HG03469 (cell line): ENCODE measurements at regions not wholly inside any gene's neighbourhood (a gene's known extent, or its start where the extent isn't known, plus 50 kb on each side); places are given as distances from the start of the nearest gene placed in this dataset.
"Not testable (repeated sequence)": the region's sequence is repeated elsewhere in the genome, so short reads cannot be mapped to it uniquely, and the experiment has no call there.

ENCODE experiments used
- ATAC-seq: cut with Tn5 transposase; IDR thresholded peaks from one replicate; pipeline ENCODE4 v1.9.1; 2021; ENCODE audit warnings: mild to moderate bottlenecking, moderate library complexity, moderate number of reproducible peaks; ENCODE audit not compliant: unreplicated experiment

DNA sequence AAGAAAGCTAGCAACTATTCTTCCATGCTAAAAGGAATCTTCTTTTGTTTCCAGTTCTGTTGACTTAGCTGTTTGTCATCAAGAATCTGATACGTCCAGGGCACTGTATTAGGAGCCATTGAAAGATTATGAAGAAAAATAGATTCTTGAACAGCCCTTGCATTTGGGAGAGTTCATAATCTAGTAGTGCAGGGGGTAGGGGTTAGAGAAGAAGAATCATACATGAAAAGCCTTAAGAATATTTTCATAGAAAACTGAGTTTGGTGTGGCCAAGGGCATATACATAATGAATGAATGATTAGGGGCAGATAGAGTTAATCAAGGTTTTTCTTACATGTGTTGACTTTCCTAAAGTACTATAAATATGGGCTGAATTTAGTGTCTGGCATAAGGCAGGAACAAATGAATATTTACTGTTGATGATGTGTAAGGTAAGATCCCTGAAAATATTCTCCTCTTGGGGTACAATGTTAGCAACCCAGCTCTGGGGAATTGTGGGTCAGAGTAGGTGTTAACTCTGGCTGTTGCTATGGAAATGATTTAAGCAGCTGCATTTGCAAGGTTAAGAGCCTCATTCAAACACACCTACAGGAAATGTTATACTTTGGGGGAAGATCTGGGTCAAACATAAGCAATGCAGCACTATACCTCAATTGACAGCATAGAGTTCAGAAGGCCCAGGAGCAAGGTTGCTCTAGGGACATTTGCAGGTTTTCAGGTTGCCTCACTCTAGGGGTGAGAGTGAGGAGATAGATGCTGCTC, 667.3 kb upstream of the CITED2 start:
- no peak for ATAC-seq

DNA sequence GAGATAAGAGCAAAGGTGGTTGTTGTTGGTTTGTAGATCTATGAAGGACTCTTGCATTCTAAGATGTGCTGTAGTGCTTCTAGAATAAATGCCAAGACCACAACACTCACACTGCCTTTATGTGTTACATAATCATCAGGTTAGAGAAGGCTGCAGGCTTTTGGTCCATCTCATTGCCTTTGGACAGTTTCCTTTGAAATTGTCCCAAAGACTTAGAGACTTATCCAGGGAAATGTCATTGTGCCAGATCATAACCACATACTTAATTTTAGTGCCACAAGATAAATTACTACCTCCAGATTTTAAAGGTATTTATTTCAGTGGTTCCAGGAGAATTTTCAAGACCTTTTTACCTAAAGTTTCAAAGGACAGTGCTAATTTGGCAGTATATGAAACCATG, 666.6 kb upstream of the CITED2 start:
- no peak for ATAC-seq

DNA sequence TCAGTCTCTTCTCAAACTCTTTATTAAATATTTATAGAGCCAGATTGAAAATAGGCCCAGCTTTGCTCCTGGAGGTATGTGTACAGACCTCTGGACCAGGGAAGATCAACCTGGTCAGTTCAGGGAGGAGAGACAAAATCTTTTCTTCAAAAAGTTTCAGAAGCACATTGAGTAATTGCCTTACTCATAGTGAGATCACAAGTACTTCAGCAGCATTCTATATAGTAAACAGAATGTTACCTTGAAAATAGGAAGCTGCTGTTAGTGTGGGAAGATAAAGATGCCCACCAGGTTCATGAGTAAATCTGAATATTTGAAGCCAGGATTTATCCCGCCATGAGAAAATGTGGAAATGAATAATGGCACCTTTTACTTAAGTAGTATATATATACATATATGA, 665.9 kb upstream of the CITED2 start:
- no peak for ATAC-seq

DNA sequence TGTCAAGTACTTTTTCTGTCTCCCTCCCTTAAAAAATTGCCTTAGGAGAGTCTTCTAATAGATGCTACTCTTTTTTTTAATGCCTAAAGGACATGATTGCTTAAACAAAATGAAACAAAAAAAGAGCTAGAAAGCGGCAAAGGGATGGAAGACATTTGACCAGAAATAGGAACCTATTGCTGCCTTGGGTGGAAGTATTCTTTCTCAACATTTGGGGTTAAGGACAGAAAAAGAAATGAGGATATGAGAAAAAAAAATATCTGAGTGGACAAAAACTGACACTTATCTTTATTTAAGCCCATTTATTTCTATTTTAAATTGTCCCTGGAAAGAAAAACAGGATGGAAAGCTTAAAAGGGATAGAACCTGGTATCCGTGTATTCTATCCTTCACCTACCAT, 664.9 kb upstream of the CITED2 start:
- no peak for ATAC-seq

DNA sequence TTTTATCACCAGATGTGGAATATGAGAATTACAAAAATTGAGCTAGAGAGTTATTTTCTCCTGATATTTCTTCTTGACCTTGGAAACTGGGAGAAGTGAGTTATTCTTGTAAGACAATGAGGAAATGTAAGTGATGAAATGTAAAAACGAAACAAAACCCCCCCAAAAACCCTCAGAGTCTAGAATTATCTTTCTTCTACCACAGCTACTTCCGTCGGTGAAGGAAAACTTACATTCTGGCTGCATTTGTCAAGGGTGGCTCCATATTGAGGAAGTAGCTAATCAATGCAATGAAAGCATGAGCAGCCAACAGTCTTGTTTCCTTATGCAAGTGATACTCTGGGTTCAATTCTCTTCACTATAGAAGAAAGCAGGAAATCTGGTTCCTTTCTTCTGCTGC, 661.7 kb upstream of the CITED2 start:
- no peak for ATAC-seq

DNA sequence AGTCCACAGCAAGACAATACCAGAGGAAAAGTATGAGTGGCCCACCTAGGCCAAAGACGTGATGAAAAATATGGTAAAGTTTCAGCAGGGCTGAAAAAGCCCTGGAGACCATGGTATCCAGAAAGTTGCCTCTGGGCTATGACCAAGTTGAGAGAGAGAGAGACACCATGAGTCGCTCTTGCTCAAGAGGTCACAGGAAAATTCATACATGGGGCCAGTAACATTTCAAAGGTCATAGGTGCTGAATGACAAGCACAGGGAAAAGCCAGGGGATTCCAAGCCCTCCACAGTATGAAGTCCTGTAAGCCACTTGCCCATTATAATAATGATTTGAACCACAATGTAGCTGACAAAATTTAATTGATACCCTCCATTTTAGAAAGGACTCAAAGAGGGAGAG, 657.7 kb upstream of the CITED2 start:
- ATAC-seq, result no peak

DNA sequence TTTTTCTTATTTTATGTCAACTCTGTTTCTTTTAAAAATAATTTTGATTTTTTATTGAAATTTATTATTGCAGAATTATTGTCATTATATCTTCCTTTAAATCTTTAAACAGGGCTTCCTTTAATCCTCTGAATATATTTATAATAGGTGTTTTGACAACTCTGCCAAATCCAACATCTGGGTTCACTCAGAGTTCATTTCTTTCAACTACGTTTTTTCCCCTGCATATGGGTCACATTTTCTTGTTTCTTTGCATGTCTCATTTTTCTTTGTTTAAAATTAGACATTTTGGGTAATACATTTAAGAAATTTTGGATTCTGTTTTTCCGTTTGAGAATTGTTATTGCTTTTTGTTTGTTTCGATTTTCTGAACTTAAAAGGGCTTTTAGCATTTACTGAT, 655.1 kb upstream of the CITED2 start:
- no peak for ATAC-seq

DNA sequence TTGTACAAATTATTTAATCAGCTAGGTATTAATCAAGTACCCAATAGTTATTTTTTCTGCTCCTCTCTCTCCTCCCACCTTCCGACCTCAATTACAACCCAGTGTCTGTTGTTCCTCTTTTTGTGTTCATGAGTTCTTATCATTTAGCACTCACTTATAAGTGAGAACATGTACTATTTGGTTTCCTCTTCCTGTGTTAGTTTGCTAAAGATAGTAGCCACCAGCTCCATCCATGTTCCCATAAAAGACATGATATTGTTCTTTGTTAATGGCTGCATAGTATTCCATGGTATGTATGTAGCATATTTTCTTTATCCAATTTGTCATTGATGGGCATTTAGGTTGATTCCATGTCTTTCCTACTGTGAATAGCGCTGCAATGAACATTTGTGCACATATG, 652.8 kb upstream of the CITED2 start:
- no peak for ATAC-seq

DNA sequence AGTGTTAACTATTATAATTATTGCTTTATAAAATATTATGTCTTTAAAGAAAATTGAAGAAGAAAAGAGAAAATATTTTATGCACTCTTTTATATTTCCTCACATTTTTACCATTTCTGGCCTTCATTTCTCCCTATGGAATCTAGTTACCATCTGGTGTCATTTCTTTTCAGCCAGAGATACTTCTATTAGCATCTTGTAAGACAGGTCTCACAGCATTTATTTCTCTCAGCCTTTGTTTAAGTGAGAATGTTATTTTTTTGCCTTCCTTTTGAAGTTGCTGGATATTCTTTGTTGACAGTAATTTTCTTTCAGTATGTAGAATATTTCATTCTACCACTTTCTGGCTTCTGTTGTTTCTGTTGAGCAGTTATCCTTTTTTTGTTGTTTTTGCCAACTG, 652.1 kb upstream of the CITED2 start:
- no peak for ATAC-seq

DNA sequence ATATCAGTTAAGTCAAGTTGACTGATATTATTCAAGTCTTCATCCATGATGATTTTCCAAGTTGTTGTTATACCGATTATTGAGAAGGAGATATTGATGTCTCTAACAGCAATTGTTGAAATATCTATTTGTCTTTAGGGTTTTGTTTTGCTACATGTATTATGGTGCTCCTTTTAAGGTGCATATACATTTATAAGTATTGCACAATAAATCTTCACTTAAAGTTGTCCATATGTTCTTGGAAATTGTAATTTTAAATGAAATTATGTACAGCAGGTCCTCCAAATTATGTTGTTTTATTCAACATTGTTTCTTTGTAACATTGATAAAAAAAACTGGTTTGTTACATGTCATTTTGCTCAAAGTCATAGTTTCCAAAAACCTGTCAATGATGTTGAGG, 650.7 kb upstream of the CITED2 start:
- no peak for ATAC-seq

DNA sequence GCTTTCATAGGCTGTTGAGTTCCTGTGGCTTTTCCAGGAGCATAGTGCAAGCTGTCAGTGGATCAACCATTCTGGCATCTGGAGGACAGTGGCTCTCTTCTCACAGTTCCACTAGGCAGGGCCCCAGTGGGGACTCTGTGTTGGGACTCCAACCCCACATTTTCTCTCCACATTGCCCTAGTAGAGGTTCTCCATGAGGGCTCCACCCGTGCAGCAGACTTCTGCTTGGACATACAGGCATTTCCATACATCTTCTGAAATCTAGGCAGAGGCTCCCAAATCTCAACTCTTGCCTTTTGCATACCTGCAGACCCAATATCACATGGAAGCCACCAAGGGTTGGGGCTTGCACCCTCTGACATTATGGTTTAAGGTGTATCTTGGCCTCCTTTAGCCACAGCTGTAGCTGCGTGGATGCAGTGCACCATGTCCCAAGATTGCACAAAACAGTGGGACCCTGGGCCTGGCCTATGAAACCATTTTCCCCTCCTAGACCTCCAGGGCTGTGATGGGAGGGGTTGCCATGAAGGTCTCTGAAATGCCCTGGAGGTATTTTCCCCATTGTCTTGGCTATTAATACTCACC, 645.9 kb upstream of the CITED2 start:
- ATAC-seq, result no peak

DNA sequence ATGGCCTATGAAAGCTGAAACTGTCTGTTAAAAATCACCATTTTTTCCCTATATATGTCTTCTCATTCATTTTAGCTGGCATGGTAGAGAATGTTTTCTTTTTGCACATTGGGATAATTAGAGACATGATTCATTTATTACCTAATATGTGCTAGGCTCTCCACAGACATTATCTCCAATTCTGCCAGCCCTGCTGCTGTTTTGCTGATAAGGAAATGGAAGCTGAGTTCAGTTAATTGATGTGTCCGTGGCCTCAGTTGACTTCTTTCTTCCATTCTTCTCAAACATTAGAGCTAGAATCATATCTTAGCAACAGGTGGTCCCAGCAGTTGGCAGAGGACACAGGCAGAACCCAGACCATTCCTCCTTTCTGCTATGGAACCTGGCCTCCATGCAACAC, 644.1 kb upstream of the CITED2 start:
- no peak for ATAC-seq

DNA sequence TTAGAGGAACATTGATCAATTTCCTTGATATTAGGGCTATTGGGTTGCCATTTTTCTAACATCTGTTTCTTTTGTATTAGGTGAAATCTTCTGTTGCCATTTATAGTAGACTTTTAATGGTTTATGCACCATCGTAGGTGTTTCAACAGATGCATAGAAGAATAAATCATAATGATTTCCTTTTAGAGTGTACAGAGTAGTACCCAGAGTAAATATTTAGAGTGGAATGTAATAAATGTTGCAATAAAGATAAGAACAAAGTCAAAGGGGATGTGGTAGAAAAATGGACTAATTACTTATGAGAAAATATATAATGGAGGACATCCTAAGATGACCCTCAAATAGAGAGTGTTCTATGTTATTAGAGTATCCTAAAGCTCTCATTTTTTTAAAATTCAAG, 643.0 kb upstream of the CITED2 start:
- no peak for ATAC-seq

DNA sequence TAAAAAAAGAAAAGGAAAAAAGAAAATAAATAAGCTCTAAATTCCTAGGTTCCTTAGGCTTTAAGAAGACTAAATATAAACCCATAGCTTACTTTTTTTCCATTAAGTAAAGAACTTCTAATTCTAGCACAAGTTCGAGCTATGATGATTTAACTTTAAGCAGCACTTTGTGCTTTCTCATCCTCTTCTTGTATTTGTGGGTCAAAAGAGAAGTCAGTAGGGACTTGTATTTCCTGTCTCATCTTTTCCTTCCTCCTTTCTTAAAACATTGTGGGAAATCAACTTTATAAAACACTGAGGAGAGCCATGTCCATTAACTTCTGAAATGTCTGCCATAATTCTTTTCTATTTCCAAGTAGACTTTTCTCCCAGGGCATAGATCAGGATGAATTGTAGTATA, 637.7 kb upstream of the CITED2 start:
- no peak for ATAC-seq

DNA sequence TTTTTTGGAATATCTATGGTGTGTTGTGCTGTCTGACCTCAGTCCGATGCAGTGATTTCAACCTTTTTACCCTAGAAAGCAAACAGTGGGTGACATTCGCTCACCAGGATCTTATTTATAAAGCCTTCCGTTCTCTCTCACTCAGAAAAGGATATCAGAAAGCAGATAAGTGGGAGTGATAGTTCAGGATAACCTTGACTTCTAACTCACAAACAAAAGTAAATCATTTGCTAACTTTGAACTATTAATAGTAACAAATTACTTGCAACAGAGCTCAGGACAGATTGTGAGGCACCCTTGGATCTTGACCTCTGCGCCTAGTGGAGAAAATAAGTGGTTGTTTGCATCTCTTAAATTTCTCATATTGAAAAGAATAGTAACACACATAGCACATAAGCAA, 637.1 kb upstream of the CITED2 start:
- ATAC-seq, result no peak

DNA sequence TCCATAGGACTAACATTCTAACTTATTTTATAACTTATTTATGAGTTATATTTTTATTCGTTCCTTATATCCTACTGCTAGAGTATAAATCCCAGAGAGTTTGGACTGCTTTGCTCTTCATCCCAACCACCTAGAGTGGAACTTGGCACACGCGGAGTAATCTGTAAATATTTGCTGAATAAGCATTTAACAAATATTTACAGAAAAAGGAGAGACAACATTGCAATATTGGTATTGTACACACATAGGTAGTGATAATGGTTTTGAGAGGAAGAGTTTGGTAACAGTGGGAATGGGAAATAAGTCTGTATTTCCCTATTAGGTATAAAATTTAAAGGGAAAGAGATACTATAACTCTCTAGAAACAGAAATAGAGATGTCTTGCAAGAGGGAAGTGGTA, 634.8 kb upstream of the CITED2 start:
- ATAC-seq, result no peak

DNA sequence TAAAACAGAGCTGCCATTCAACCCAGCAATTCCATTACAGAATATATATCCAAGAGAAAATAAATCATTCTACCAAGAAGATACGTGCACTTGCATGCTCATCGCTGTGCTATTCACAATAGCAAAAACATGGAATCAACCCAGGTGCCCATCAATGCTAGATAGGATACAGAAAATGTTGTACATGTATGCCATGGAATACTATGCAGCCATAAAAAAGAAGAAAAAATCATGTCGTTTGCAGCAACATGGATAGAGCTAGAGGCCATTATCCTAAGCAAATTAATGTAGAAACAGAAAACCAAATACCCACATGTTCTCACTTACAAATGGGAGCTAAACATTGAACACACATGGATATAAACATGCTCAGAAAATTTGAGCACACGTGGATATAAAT, 633.1 kb upstream of the CITED2 start:
- no peak for ATAC-seq

DNA sequence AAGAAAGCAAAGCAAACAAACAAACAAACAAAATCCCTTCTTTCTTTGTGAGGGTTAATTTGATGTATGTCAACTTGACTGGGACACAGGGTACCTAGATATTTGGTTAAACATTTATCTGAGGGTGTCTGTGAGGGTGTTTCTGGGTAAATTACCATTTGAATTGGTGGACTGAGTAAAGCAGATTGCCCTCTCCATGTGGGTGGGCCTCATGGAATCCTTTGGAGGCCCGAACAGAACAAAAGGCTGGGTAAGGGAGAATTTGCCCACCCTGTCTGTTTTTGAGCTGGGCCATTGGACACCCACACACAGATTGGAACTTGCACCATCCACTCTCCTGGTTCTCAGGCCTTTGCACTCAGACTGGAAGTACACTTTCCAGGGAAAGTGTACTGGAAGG, 628.8 kb upstream of the CITED2 start:
- no peak for ATAC-seq

DNA sequence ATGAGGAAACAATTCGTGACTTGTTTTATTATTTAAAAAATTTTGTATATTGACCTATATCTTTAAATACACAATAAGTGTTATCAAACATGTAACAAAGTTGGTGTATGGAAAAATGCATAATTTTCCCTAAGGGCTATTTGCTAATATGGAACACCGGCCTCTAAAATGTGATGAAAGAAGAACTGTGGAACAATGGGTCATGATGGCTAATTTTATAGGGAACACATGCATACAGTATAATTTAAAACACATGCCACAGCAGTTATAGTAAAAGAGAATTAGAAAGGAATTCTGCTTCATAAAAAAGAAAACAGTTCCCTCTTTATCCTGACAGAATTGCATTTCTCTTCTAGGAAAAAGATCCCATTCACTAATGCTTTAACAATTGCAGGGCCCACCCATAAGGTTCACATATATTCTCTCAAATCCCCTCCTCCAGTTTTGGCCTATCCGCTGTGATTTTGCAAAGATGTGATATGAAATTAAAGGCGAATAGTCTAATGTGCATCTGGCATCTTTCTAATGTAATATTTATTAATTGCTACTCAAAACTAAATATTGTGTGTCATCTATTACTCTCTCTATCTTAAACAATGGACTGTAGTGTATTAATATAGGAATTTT, 628.1 kb upstream of the CITED2 start:
- ATAC-seq, result no peak

DNA sequence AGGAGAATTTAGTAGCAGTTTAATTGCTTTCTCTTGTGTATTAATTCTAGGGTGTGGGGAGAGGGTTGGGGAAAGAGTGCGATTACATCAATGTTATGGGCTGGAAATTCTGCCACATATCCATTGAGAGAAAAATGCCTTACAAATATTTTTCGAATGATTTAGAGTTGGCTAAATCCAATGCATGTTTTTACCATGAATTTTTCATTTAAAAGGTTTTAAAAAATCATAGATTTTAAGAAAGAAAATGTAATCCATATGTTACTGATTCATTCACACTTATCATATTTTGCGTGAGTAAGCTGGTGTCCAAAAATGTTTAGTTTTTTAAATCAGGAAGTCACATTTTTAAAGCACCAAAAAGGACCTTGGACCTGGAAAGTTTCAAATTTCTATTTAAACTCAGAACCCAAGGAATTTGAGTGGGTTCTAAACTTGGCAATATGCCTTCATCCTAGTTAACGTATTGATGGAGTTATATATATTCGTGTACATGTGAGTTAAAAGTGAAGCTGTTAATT, 627.4 kb upstream of the CITED2 start:
- ATAC-seq, result no peak

DNA sequence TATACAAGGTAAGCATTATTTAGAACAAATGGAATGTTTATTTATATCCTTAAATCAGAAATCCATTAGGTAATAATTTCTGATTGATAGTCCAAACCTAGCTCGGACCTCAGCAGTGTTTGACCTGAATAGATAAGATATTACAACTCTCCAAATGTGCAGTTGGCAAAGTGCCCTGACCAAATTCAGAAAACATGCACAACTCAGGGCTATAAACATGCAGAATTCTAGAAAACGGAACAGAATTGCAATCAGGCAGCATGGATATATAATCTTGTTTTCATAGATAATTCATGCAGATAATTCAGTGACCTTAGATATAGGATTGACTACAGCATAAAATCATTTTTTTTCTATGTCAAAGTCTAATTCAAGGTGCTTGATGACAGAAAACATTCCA, 626.6 kb upstream of the CITED2 start:
- ATAC-seq, result no peak

DNA sequence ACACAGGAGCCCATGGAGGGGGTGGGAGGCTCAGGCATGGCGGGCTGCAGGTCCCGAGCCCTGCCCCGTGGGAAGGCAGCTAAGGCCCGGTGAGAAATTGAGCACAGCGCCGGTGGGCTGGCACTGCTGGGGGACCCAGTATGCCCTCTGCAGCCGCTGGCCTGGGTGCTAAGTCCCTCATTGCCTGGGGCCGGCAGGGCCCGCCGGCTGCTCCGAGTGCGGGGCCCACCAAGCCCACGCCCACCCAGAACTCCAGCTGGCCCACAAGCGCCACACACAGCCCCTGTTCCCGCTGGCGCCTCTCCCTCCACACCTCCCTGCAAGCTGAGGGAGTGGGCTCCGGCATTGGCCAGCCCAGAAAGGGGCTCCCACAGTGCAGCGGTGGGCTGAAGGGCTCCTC, 625.2 kb upstream of the CITED2 start:
- not testable (repeated sequence) for ATAC-seq
